ENCODE measurements at regions not wholly inside any gene's neighbourhood (a gene's known extent, or its start where the extent isn't known, plus 50 kb on each side); places are given as distances from the start of the nearest gene placed in this dataset.

GRCh38 chr3:145124900-145125678, 1035.9 kb downstream of the PLOD2 start:
- no peak for TF ChIP-seq CTCF (conservative IDR thresholded peaks at IDR 0.05; ENCODE audit: low read length)
- peak; percentile 0 for DNase-seq (ENCODE audit: low read depth)
- H3K4me3 ChIP-seq (ENCODE audit: low read length): no peak overlapping the region

GRCh38 chr3:145133281-145133680, 1027.7 kb downstream of the PLOD2 start:
- TF ChIP-seq CTCF (conservative IDR thresholded peaks at IDR 0.05; ENCODE audit: low read length): no peak
- H3K4me3 ChIP-seq (ENCODE audit: low read length): no peak overlapping the region
- DNase-seq (ENCODE audit: low read depth): no peak

GRCh38 chr3:145134738-145135137, 1026.2 kb downstream of the PLOD2 start:
- DNase-seq (ENCODE audit: low read depth): no peak
- TF ChIP-seq CTCF (conservative IDR thresholded peaks at IDR 0.05; ENCODE audit: low read length): no peak
- H3K4me3 ChIP-seq (ENCODE audit: low read length): no peak overlapping the region

GRCh38 chr3:145144361-145144760, 1016.6 kb downstream of the PLOD2 start:
- no peak for DNase-seq (ENCODE audit: low read depth)
- H3K4me3 ChIP-seq (ENCODE audit: low read length): no peak overlapping the region
- TF ChIP-seq CTCF (conservative IDR thresholded peaks at IDR 0.05; ENCODE audit: low read length): no peak

- no peak for TF ChIP-seq CTCF (conservative IDR thresholded peaks at IDR 0.05; ENCODE audit: low read length)
- DNase-seq (ENCODE audit: low read depth): no peak
- no peak overlapping the region for H3K4me3 ChIP-seq (ENCODE audit: low read length)
These were observed 1015.5 kb downstream of the PLOD2 start for GRCh38 chr3:145145461-145145860.

GRCh38 chr3:145159640-145160039, 1001.3 kb downstream of the PLOD2 start:
- no peak for TF ChIP-seq CTCF (conservative IDR thresholded peaks at IDR 0.05; ENCODE audit: low read length)
- DNase-seq (ENCODE audit: low read depth): no peak
- H3K4me3 ChIP-seq (ENCODE audit: low read length): no peak overlapping the region

- TF ChIP-seq CTCF (conservative IDR thresholded peaks at IDR 0.05; ENCODE audit: low read length): no peak
- DNase-seq (ENCODE audit: low read depth): no peak
- H3K4me3 ChIP-seq (ENCODE audit: low read length): no peak overlapping the region
These were observed 990.9 kb downstream of the PLOD2 start for GRCh38 chr3:145170121-145170520.
